ENCODE measurements at regions not wholly inside any gene's neighbourhood (a gene's known extent, or its start where the extent isn't known, plus 50 kb on each side); places are given as distances from the start of the nearest gene placed in this dataset.

GRCh38 chr7:94296881-94297280 is 97.8 kb upstream of the COL1A2 start:
- Histone ChIP-seq H3K9me3 (no peaks in the 10 kb centered on the region), H3K4me1 (peaks cover 16% of the 10 kb centered on the region), H3K27me3 (no peaks in the 10 kb centered on the region), H3K36me3 (replicated peaks in 1 of 2; ENCODE audit: insufficient read depth in 1 of 2, low read depth in 2 of 2) (no peaks in the 10 kb centered on the region), H3K27ac (no peak overlapping the region), H3K4me3 (no peak overlapping the region)
- intact Hi-C loops (cut with DNase I): no loop called here
- TF ChIP-seq POLR2A (IDR thresholded peaks at IDR 0.05) (no peak), CTCF (IDR thresholded peaks at IDR 0.05) (no peak)
- no peak for DNase-seq
- no peak for ATAC-seq
- WGBS, 2 donors: 80 to 81% methylated on average over 2 of the region's 2 CpGs

- H3K9me3 ChIP-seq: no peaks in the 10 kb centered on the region
- WGBS, 2 donors: 79 to 82% methylated on average over 5 of the region's 5 CpGs
- no peak overlapping the region for H3K27ac ChIP-seq
- no peak overlapping the region for H3K4me3 ChIP-seq
- peaks cover 20% of the 10 kb centered on the region for H3K4me1 ChIP-seq
- intact Hi-C loops (cut with DNase I): no loop called here
- H3K36me3 ChIP-seq (replicated peaks in 1 of 2; ENCODE audit: insufficient read depth in 1 of 2, low read depth in 2 of 2): no peaks in the 10 kb centered on the region
- ATAC-seq (peak; percentile 38), DNase-seq (peak in 3 of 4 donors; percentile 30 to 43 (median 35))
- H3K27me3 ChIP-seq: no peaks in the 10 kb centered on the region
- TF ChIP-seq POLR2A (IDR thresholded peaks at IDR 0.05) (no peak), CTCF (IDR thresholded peaks at IDR 0.05) (no peak)
These were observed 97.3 kb upstream of the COL1A2 start for GRCh38 chr7:94297397-94297838.

- intact Hi-C loops (cut with DNase I): no loop called here
- no peaks in the 10 kb centered on the region for H3K36me3 ChIP-seq (replicated peaks in 1 of 2; ENCODE audit: insufficient read depth in 1 of 2, low read depth in 2 of 2)
- ATAC-seq: no peak
- no peaks in the 10 kb centered on the region for H3K27me3 ChIP-seq
- H3K4me1 ChIP-seq: peaks cover 30% of the 10 kb centered on the region
- TF ChIP-seq CTCF (IDR thresholded peaks at IDR 0.05) (no peak), POLR2A (IDR thresholded peaks at IDR 0.05) (no peak)
- H3K9me3 ChIP-seq: no peaks in the 10 kb centered on the region
- DNase-seq: no peak
- 68 to 88% methylated on average over 3 of the region's 3 CpGs for WGBS, 2 donors
- no peak overlapping the region for H3K4me3 ChIP-seq
- no peak overlapping the region for H3K27ac ChIP-seq
These were observed 95.8 kb upstream of the COL1A2 start for GRCh38 chr7:94298943-94299342.

GRCh38 chr7:94300176-94300835 is 94.4 kb upstream of the COL1A2 start:
- H3K27ac ChIP-seq: peak overlapping the region in 2 of 4 donors; percentile 54 to 70
- no peaks in the 10 kb centered on the region for H3K27me3 ChIP-seq
- peaks cover 30% of the 10 kb centered on the region for H3K4me1 ChIP-seq
- no peak for DNase-seq
- ATAC-seq: no peak
- H3K4me3 ChIP-seq: no peak overlapping the region
- WGBS, 2 donors: 70 to 80% methylated on average over 8 of the region's 8 CpGs
- intact Hi-C loops (cut with DNase I): no loop called here
- no peaks in the 10 kb centered on the region for H3K9me3 ChIP-seq
- no peaks in the 10 kb centered on the region for H3K36me3 ChIP-seq (replicated peaks in 1 of 2; ENCODE audit: insufficient read depth in 1 of 2, low read depth in 2 of 2)
- TF ChIP-seq POLR2A (IDR thresholded peaks at IDR 0.05) (no peak), CTCF (IDR thresholded peaks at IDR 0.05) (no peak)

GRCh38 chr7:94301024-94301586 is 93.6 kb upstream of the COL1A2 start:
- ATAC-seq (peak; percentile 87), DNase-seq (peak; percentile 56 to 81 (median 78))
- peak overlapping the region in 2 of 4 donors; percentile 54 to 70 for H3K27ac ChIP-seq
- intact Hi-C loops (cut with DNase I): no loop called here
- no peak overlapping the region for H3K4me3 ChIP-seq
- H3K36me3 ChIP-seq (replicated peaks in 1 of 2; ENCODE audit: insufficient read depth in 1 of 2, low read depth in 2 of 2): no peaks in the 10 kb centered on the region
- TF ChIP-seq POLR2A (IDR thresholded peaks at IDR 0.05): no peak
- peak in 3 of 7 experiments; percentile 18 to 35 (median 27) for TF ChIP-seq CTCF (IDR thresholded peaks at IDR 0.05)
- H3K4me1 ChIP-seq: peaks cover 25% of the 10 kb centered on the region
- no peaks in the 10 kb centered on the region for H3K9me3 ChIP-seq
- 28 to 53% methylated on average over 6 of the region's 6 CpGs for WGBS, 2 donors
- no peaks in the 10 kb centered on the region for H3K27me3 ChIP-seq
